HCT116 (cell line): ENCODE measurements at regions not wholly inside any gene's neighbourhood (a gene's known extent, or its start where the extent isn't known, plus 50 kb on each side); places are given as distances from the start of the nearest gene placed in this dataset.
A peak's percentile ranks its signal among the peaks of the same experiment; 100 is the strongest.

Experiments
- CTCF ChIP-seq, 3 experiments: fragments of 200-600 bp in 1 of 3; sonication (generic) in 1 of 3; IDR thresholded peaks in 2 of 3; conservative IDR thresholded peaks in 1 of 3; 2 replicates each; pipeline ENCODE4 v1.5.1; 2012 to 2017; ENCODE audit warnings: low read depth in 2 of 3, low read length in 2 of 3, antibody characterized with exemption in 1 of 3, borderline replicate concordance in 1 of 3, control low read depth in 1 of 3, mild to moderate bottlenecking in 1 of 3, mixed read lengths in 1 of 3, mixed run types in 1 of 3, moderate library complexity in 1 of 3; ENCODE audit not compliant: insufficient read depth in 1 of 3
- EZH2phosphoT487 ChIP-seq: fragments of 200-600 bp; IDR thresholded peaks from 2 replicates; pipeline ENCODE4 v1.6.1; 2018; ENCODE audit warnings: antibody characterized with exemption, borderline replicate concordance
- YY1 ChIP-seq: IDR thresholded peaks from 2 replicates; pipeline ENCODE4 v1.6.1; 2011; ENCODE audit warnings: low read length, low read depth, moderate library complexity, mild to moderate bottlenecking; ENCODE audit not compliant: insufficient replicate concordance; ENCODE audit errors: extremely low read depth

- TF ChIP-seq CTCF (IDR thresholded peaks at IDR 0.05 in 2 of 3, conservative IDR thresholded peaks at IDR 0.05 in 1 of 3; ENCODE audit: borderline replicate concordance in 1 of 3, insufficient read depth in 1 of 3, low read depth in 2 of 3, low read length in 2 of 3) = 0 out of 6 replicates have a peak, but pooled peaks of 1 of the 3 experiments have one; percentile 9
- no peak for TF ChIP-seq YY1
- no peak for TF ChIP-seq EZH2phosphoT487
These were observed 68.0 kb downstream of the OTOR start for GRCh38 chr20:16816192-16816591.
